Embryonic facial prominence (tissue), 1 donor: ENCODE measurements at regions not wholly inside any gene's neighbourhood (a gene's known extent, or its start where the extent isn't known, plus 50 kb on each side); places are given as distances from the start of the nearest gene placed in this dataset.

Source experiments
- DNase-seq: peaks from one replicate; pipeline ENCODE4 v3.0.0-alpha.2; 2016; ENCODE audit errors: extremely low spot score

DNA sequence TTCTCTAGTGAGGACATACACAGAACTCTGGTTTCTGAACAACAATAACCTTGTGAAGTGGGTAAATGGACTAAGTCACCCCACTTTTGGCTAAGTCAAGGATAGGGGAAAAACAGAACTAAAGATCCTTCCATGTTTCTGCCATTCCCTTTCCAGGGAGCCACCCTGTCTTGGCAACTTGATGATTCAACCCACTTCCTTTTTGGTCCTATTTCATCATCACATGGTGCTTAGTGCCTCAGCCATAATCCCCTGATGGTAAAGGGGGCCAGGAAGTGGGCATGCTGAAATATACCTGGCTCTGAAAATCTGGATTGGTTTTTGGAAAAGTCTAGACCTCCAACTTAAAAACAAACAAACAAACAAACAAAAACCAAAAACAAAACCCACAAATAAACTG lies 206.4 kb upstream of the FOXD3 start:
- no peak for DNase-seq

DNA sequence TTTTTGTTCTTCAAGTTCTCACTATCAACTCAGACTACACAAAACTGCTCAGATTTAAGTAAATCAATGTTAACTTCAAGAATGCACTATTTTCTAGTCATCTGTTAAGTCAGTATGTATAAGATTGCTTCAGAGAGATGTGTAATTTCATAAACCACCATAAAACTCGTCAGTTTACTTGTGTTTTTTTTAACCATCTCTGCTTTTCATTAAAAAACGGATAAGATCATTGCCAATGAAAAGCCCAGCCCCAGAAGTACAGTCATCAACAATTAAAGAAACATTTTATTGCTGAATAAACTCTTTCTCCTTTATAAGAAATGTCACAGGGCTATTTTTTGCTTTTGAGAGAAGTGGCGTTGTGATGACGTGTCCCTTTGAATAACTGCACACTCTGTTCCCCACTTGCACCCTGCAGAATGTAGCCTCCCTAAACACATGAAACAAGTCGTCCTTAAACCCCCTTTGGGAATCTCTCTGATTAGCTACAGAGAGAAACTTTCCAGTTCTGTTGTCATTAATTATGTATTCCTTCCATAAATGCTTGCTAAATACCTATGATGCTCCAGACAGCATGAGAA lies 202.7 kb upstream of the FOXD3 start:
- no peak for DNase-seq

- no peak for DNase-seq
Measured at GRCh38 chr1:63122079-63122478, 200.3 kb upstream of the FOXD3 start.

GRCh38 chr1:63124666-63125191 lies 197.6 kb upstream of the FOXD3 start:
- no peak for DNase-seq

- no peak for DNase-seq
Measured at GRCh38 chr1:63126104-63126503, 196.3 kb upstream of the FOXD3 start.

DNA sequence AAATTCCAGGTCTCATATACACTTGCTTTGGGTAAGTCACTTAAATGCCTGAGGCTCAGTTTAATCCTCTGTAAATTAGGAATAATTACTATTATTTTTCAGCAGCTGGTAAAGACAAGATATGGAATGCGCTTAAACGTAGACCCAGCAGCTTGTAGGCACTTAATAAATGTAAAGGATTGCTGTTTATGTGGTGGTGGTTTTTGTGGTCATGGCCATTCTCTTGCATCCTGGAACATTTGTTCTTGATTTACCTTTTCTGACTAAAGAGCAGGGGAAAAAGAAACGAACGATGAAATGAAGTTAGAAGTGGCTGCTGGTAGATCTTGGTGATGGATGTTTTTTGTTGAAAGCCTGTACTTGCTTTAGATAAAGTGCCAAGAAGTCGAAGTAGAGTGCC lies 195.0 kb upstream of the FOXD3 start:
- DNase-seq, result no peak

DNA sequence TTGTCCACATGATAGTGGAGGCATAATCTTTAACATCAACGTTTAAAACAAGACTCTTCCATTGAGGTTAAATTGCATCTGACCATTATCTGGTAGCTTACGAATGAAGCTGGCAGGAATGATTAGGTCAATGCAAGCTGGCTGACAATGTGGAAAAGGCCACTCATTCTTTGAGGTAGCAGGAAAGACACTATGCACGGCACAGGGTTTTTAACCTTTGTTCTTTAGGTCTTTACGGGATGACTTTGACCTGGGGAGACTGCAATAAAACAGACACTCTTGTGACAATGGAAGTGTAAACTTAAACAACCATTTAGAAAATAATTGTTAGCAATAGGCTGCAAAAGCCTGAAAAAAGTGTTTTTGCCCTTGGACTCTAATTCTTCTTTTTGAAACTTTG lies 193.8 kb upstream of the FOXD3 start:
- no peak for DNase-seq

GRCh38 chr1:63129184-63129583 lies 193.2 kb upstream of the FOXD3 start:
- DNase-seq, result no peak

DNA sequence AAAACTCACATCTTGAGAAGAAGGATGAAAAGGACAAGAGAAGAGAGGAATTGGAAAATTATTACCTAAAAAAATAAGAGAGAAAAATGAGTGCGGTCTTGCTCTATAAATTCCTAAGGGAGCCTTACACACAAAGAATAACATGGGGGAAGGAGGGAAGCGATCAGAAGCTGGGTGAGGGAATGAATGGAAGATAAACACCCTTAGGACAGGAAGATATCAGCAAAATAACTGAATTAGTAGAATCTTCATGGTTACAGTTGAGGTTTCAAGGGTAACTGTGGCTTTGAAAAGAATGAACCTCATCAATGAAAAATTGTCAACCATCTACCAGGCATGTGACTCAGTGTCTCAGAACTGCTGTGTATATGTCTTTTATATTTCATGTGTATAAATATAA lies 192.5 kb upstream of the FOXD3 start:
- DNase-seq, result no peak

GRCh38 chr1:63134501-63135173 lies 187.7 kb upstream of the FOXD3 start:
- DNase-seq, result no peak

DNA sequence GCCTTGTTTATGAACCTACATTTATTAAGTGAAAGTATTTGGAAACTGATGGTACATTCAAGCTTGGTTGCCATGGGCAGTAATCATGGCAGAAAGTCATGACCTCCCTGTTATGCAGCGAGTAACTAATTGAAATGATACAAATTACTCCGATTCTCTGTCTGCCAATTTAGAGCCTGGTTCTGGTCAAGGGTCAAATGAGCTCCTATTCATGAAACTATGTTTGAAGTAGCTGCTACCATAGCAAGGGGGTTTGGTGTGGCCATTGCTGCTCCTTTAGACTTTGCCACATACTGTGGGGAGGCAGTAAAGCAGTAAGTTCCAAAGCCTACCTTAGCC lies 187.2 kb upstream of the FOXD3 start:
- DNase-seq, result no peak

DNA sequence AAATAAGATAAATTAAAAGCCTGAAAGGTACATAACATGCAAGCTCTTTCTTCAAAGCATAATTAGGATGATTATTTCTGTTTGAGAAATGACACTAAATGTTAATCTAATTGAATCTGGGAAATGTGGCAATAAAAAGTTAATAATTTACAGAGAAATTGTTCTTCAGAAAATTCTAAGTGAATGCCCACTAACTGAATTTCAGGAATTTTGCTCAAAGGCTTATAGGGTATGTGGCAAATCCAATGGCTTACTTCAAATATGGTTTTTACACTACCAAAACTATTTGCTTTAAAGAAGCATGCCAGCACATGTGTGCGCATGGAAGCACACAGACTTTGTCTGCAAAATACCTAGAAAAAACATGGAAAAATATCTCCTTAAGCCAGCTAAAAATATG lies 186.6 kb upstream of the FOXD3 start:
- no peak for DNase-seq

DNA sequence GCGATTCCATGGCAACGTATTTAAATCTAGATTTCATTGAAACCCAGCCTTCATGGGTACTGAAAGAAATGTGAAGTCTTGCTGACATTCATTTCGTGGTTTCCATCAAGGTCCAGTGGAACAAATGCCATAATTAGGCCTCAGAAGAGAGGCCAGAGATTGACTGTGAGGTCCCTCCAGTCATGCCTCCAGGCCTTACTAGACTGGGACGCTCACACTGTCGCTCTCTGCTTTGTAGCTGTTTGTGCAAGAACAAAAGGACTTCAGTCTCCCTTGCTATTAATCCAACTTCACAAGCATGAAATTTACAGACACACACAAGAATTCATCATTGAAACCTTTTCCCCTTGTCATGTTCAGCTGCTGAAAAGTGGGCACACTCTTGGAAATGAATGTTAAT lies 180.4 kb upstream of the FOXD3 start:
- no peak for DNase-seq

- DNase-seq, result no peak
Measured at GRCh38 chr1:63143482-63143881, 178.9 kb upstream of the FOXD3 start.

DNA sequence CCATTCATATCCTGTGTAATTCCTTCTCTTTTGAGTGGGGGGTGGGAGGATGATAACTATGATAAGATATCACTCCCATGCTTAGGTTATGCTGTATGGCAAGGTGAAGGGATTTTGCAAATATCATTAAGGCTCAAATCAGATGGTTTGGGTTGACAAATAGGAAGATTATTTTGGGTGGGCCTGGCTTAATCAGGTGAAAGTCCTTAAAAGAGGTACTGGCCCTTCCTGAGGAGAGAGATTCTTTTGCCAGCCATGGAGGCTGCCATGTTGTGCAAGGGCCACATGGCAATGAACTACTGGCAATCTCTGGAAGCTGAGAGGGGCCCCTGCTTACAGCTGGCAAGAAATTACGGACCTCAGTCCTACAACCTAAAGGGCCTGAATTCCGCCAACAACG lies 174.6 kb upstream of the FOXD3 start:
- DNase-seq, result no peak

- DNase-seq, result no peak
Measured at GRCh38 chr1:63148825-63149645, 173.3 kb upstream of the FOXD3 start.

GRCh38 chr1:63152572-63152971 lies 169.8 kb upstream of the FOXD3 start:
- no peak for DNase-seq

- no peak for DNase-seq
Measured at GRCh38 chr1:63155437-63155836, 166.9 kb upstream of the FOXD3 start.

- DNase-seq, result no peak
Measured at GRCh38 chr1:63157085-63157484, 165.3 kb upstream of the FOXD3 start.

- no peak for DNase-seq
Measured at GRCh38 chr1:63169057-63169456, 153.3 kb upstream of the FOXD3 start.

DNA sequence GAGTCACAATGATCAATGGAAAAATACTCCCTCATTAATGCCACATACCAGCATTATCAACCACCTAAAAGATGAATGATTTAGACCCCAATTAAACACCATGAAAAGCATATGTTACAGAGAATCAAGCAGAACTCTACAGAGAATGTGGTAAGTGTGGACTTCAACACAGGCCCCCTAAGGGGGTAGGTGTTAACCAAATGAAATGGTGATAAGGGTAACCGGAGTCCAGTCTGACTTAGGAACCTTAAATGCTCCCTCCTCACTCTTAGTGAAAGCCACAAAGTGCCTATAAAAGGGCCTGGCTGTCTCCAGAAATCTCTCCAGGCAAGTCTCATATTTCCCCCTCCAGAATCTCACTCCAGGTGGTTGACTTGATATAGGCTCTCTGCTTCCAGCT lies 149.2 kb upstream of the FOXD3 start:
- no peak for DNase-seq

DNA sequence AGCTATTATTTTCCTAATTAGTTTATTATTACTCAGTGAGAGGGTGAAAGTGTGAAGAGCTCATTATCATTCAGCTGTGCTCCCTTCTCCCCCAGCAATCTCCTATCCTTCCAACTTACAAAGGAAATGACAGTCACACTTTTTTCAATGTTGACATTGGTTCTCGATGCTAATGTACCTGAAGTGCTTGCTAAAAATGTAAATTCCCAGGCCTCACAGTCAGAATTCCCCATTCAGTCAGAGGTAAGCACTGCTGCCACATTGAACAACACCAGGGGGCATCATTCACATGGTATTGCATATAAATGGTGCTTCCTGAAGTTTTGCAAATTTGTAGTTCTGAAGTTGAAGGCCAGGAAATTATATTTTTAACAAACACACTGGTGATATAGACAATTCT lies 132.7 kb upstream of the FOXD3 start:
- DNase-seq, result no peak

DNA sequence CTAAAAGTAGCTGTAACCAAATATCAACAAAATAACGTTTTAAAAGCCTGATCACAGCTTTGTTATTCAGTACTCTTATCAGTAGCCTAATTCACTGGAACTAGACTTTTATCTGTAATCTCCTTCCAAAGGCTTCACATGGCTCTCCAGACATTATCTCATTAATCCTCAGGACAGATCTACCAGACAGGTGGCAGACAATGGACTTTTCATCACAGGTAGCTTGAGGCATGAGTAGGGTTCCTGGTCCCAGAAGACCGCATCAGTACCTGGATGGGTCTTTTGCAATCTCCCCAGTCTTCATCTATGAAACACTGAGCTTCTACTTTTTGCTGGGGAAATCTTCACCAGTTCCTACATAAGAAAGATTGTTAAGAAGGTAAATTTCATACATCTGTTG lies 132.2 kb upstream of the FOXD3 start:
- DNase-seq, result no peak
